MM.1S (cell line): ENCODE measurements at regions not wholly inside any gene's neighbourhood (a gene's known extent, or its start where the extent isn't known, plus 50 kb on each side); places are given as distances from the start of the nearest gene placed in this dataset.

Source experiments
- EZH2 ChIP-seq: fragments of 300-600 bp; sonication (generic); optimal IDR thresholded peaks from 2 replicates; pipeline ENCODE3; 2017; ENCODE audit warnings: low read depth, mild to moderate bottlenecking, antibody characterized with exemption, low read length, mixed read lengths
- EZH2phosphoT487 ChIP-seq: fragments of 300-600 bp; sonication (generic); IDR thresholded peaks from 2 replicates; pipeline ENCODE4 v1.6.1; 2018; ENCODE audit warnings: antibody characterized with exemption, low read length
- TF ChIP-seq, protein P1 (sequence below): fragments of 300-600 bp; sonication (generic); IDR thresholded peaks from 2 replicates; pipeline ENCODE4 v1.5.1; 2016; ENCODE audit warnings: antibody characterized with exemption, low read length, mixed read lengths

DNA sequence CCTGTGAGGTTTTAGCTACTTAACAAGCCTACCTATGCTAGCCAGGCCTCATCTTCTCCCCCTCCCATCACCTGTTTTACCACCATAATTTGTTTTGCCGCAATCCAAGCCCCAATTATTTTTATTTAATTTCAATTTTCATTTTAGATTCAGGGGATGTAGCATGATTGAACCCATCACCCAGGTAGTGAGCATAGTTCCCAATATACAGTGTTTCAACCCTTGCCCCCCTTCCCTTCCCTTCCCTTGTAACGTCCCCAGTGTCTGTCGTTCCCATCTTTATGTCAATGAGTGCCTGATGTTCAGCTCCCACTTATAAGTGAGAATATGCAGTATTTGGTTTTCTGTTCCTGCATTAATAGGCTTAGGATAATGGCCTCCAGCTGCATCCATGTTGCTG, 885.0 kb downstream of the UQCRFS1 start:
- TF ChIP-seq, protein P1, sequence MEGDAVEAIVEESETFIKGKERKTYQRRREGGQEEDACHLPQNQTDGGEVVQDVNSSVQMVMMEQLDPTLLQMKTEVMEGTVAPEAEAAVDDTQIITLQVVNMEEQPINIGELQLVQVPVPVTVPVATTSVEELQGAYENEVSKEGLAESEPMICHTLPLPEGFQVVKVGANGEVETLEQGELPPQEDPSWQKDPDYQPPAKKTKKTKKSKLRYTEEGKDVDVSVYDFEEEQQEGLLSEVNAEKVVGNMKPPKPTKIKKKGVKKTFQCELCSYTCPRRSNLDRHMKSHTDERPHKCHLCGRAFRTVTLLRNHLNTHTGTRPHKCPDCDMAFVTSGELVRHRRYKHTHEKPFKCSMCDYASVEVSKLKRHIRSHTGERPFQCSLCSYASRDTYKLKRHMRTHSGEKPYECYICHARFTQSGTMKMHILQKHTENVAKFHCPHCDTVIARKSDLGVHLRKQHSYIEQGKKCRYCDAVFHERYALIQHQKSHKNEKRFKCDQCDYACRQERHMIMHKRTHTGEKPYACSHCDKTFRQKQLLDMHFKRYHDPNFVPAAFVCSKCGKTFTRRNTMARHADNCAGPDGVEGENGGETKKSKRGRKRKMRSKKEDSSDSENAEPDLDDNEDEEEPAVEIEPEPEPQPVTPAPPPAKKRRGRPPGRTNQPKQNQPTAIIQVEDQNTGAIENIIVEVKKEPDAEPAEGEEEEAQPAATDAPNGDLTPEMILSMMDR = no peak
- TF ChIP-seq EZH2phosphoT487 (no peak), EZH2 (no peak)
